ENCODE measurements at regions not wholly inside any gene's neighbourhood (a gene's known extent, or its start where the extent isn't known, plus 50 kb on each side); places are given as distances from the start of the nearest gene placed in this dataset.

GRCh38 chr17:77028900-77029299, 111.9 kb upstream of the SEC14L1 start:
- ChIA-PET POLR2A (no interaction called here), CTCF (interaction anchor here (1.7 kb wide), 1 partner anchor 27 kb away, joined by 8 read pairs; no protein-coding TSS in a partner anchor)
- H3K27ac Mint-ChIP-seq = no peak overlapping the region
- TF ChIP-seq ATF2 (CRISPR knock-in tag; IDR thresholded peaks at IDR 0.05; ENCODE audit: borderline replicate concordance, low read depth) (no peak), OVOL2 (CRISPR knock-in tag; IDR thresholded peaks at IDR 0.05; ENCODE audit: borderline replicate concordance) (no peak), TP53 (CRISPR knock-in tag; IDR thresholded peaks at IDR 0.05) (no peak), RORB (CRISPR knock-in tag; IDR thresholded peaks at IDR 0.05) (no peak), ZNF281 (CRISPR knock-in tag; IDR thresholded peaks at IDR 0.05) (no peak), ZNF512 (CRISPR knock-in tag; IDR thresholded peaks at IDR 0.05; ENCODE audit: borderline replicate concordance) (no peak), JAZF1 (CRISPR knock-in tag; IDR thresholded peaks at IDR 0.05) (no peak)
- H3K36me3 Mint-ChIP-seq = no peaks in the 10 kb centered on the region
- peaks cover 23% of the 10 kb centered on the region for H3K9me3 Mint-ChIP-seq
- DNase-seq (ENCODE audit: low spot score) (no peak), ATAC-seq (no peak)
- no peaks in the 10 kb centered on the region; the same call in 1 of the 2 replicates for H3K27me3 Mint-ChIP-seq (ENCODE audit: low read depth)
- H3K4me3 Mint-ChIP-seq = no peak overlapping the region
- no peaks in the 10 kb centered on the region for H3K4me1 Mint-ChIP-seq

GRCh38 chr17:77032929-77033328, 107.8 kb upstream of the SEC14L1 start:
- Mint-ChIP-seq H3K36me3 (no peaks in the 10 kb centered on the region), H3K9me3 (peaks cover 16% of the 10 kb centered on the region), H3K4me1 (no peaks in the 10 kb centered on the region), H3K4me3 (no peak overlapping the region), H3K27me3 (ENCODE audit: low read depth) (no peaks in the 10 kb centered on the region), H3K27ac (no peak overlapping the region)
- no peak for ATAC-seq
- TF ChIP-seq PRDM15 (CRISPR knock-in tag; IDR thresholded peaks at IDR 0.05) (peak; percentile 53), ERG (CRISPR knock-in tag; IDR thresholded peaks at IDR 0.05) (no peak)
- no peak for DNase-seq (ENCODE audit: low spot score)
- ChIA-PET POLR2A (no interaction called here), CTCF (interaction anchor here (1.5 kb wide), 1 partner anchor 23 kb away, joined by 7 read pairs; no protein-coding TSS in a partner anchor)

GRCh38 chr17:77033892-77034404, 106.8 kb upstream of the SEC14L1 start:
- H3K27ac Mint-ChIP-seq = no peak overlapping the region
- no peaks in the 10 kb centered on the region for H3K27me3 Mint-ChIP-seq (ENCODE audit: low read depth)
- no peaks in the 10 kb centered on the region for H3K36me3 Mint-ChIP-seq
- H3K4me1 Mint-ChIP-seq = no peaks in the 10 kb centered on the region
- ATAC-seq = no peak
- no peak for DNase-seq (ENCODE audit: low spot score)
- ChIA-PET POLR2A (no interaction called here), CTCF (interaction anchor here (1.5 kb wide), 1 partner anchor 22 kb away, joined by 7 read pairs; no protein-coding TSS in a partner anchor)
- peaks cover 16% of the 10 kb centered on the region for H3K9me3 Mint-ChIP-seq
- H3K4me3 Mint-ChIP-seq = no peak overlapping the region
- TF ChIP-seq MLX (CRISPR knock-in tag; IDR thresholded peaks at IDR 0.05) (no peak), FOXJ3 (CRISPR knock-in tag; IDR thresholded peaks at IDR 0.05; ENCODE audit: borderline replicate concordance) (no peak), ZNF219 (CRISPR knock-in tag; IDR thresholded peaks at IDR 0.05; ENCODE audit: borderline replicate concordance) (no peak), CDX4 (CRISPR knock-in tag; IDR thresholded peaks at IDR 0.05; ENCODE audit: borderline replicate concordance) (no peak), ZNF532 (CRISPR knock-in tag; IDR thresholded peaks at IDR 0.05; ENCODE audit: borderline replicate concordance) (no peak)
